ENCODE measurements at regions not wholly inside any gene's neighbourhood (a gene's known extent, or its start where the extent isn't known, plus 50 kb on each side); places are given as distances from the start of the nearest gene placed in this dataset.

DNA sequence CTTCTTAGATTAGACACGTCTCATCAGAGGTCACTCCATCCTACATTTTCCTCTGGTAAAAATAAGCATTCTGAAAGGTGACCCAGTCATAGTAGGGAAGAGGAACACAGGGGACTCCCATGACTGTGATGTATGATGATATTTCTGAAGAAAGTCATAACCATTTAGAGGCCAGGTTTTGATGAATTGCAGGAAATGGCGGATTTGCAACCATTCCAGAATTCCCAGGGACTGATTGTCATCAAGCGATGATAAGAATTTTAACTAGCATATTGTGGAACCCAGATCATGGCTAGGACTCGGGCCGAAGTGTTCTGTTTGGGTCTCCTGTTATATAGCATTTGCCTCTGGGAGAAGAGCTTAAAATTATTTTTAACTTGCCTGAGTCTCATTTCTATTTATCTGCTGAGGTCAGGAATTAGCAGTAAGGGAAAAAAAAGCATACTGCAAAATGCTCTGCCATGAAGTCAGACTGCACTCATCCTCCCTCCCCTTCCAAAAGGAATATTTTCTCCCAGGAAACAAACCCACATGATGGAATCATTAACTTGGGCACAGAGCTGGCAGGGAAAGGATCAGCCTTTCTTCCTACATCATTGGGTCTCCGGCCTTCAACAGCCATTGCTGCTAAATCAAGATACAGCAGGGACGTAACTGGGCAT, 286.7 kb downstream of the HLX start (continued):
- TF ChIP-seq, protein P1, sequence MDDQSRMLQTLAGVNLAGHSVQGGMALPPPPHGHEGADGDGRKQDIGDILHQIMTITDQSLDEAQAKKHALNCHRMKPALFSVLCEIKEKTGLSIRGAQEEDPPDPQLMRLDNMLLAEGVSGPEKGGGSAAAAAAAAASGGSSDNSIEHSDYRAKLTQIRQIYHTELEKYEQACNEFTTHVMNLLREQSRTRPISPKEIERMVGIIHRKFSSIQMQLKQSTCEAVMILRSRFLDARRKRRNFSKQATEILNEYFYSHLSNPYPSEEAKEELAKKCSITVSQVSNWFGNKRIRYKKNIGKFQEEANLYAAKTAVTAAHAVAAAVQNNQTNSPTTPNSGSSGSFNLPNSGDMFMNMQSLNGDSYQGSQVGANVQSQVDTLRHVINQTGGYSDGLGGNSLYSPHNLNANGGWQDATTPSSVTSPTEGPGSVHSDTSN (IDR thresholded peaks at IDR 0.05): peak; percentile 97
- TF ChIP-seq FOXM1 (IDR thresholded peaks at IDR 0.05; ENCODE audit: low read depth) (0 out of 2 replicates have a peak, but pooled peaks have one; percentile 27), RXRA (IDR thresholded peaks at IDR 0.05; ENCODE audit: borderline replicate concordance, low read depth) (peak; percentile 63; the same call in 1 of the 2 replicates), GABPA (IDR thresholded peaks at IDR 0.05; ENCODE audit: low read depth) (no peak), YY1 (IDR thresholded peaks at IDR 0.05; ENCODE audit: low read depth) (0 out of 2 replicates have a peak, but pooled peaks have one; percentile 28), TCF12 (IDR thresholded peaks at IDR 0.05) (peak; percentile 94), EZH2phosphoT487 (IDR thresholded peaks at IDR 0.05; ENCODE audit: borderline replicate concordance, low read depth) (no peak), TEAD4 (IDR thresholded peaks at IDR 0.05; ENCODE audit: borderline replicate concordance, insufficient read depth) (peak; percentile 68), POLR2AphosphoS5 (IDR thresholded peaks at IDR 0.05; ENCODE audit: low read depth, low read length) (peak; percentile 75; the same call in 1 of the 2 replicates), TAF1 (IDR thresholded peaks at IDR 0.05; ENCODE audit: borderline replicate concordance, low read depth, low read length) (no peak; the same call in 1 of the 2 replicates), MEF2A (IDR thresholded peaks at IDR 0.05; ENCODE audit: borderline replicate concordance, low read depth) (no peak), RCOR1 (IDR thresholded peaks at IDR 0.05; ENCODE audit: low read length) (peak; percentile 68), CHD2 (IDR thresholded peaks at IDR 0.05; ENCODE audit: low read length, partially characterized antibody) (no peak), SIN3A (IDR thresholded peaks at IDR 0.05; ENCODE audit: borderline replicate concordance, low read depth, low read length) (no peak), JUND (IDR thresholded peaks at IDR 0.05) (peak; percentile 64), FOSL2 (IDR thresholded peaks at IDR 0.05; ENCODE audit: borderline replicate concordance, low read depth) (no peak), GATA2 (CRISPR knock-in tag; IDR thresholded peaks at IDR 0.05) (peak; percentile 80), RAD21 (IDR thresholded peaks at IDR 0.05; ENCODE audit: low read length) (no peak), NRF1 (IDR thresholded peaks at IDR 0.05; ENCODE audit: low read depth, low read length) (no peak)
- TF ChIP-seq, protein P2, sequence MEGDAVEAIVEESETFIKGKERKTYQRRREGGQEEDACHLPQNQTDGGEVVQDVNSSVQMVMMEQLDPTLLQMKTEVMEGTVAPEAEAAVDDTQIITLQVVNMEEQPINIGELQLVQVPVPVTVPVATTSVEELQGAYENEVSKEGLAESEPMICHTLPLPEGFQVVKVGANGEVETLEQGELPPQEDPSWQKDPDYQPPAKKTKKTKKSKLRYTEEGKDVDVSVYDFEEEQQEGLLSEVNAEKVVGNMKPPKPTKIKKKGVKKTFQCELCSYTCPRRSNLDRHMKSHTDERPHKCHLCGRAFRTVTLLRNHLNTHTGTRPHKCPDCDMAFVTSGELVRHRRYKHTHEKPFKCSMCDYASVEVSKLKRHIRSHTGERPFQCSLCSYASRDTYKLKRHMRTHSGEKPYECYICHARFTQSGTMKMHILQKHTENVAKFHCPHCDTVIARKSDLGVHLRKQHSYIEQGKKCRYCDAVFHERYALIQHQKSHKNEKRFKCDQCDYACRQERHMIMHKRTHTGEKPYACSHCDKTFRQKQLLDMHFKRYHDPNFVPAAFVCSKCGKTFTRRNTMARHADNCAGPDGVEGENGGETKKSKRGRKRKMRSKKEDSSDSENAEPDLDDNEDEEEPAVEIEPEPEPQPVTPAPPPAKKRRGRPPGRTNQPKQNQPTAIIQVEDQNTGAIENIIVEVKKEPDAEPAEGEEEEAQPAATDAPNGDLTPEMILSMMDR (IDR thresholded peaks at IDR 0.05): no peak
- TF ChIP-seq, protein P3, sequence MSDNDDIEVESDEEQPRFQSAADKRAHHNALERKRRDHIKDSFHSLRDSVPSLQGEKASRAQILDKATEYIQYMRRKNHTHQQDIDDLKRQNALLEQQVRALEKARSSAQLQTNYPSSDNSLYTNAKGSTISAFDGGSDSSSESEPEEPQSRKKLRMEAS (IDR thresholded peaks at IDR 0.05; ENCODE audit: low read depth): no peak
- TF ChIP-seq, protein P4, sequence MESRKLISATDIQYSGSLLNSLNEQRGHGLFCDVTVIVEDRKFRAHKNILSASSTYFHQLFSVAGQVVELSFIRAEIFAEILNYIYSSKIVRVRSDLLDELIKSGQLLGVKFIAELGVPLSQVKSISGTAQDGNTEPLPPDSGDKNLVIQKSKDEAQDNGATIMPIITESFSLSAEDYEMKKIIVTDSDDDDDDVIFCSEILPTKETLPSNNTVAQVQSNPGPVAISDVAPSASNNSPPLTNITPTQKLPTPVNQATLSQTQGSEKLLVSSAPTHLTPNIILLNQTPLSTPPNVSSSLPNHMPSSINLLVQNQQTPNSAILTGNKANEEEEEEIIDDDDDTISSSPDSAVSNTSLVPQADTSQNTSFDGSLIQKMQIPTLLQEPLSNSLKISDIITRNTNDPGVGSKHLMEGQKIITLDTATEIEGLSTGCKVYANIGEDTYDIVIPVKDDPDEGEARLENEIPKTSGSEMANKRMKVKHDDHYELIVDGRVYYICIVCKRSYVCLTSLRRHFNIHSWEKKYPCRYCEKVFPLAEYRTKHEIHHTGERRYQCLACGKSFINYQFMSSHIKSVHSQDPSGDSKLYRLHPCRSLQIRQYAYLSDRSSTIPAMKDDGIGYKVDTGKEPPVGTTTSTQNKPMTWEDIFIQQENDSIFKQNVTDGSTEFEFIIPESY (IDR thresholded peaks at IDR 0.05; ENCODE audit: borderline replicate concordance, low read depth): no peak
- TF ChIP-seq, protein P5, sequence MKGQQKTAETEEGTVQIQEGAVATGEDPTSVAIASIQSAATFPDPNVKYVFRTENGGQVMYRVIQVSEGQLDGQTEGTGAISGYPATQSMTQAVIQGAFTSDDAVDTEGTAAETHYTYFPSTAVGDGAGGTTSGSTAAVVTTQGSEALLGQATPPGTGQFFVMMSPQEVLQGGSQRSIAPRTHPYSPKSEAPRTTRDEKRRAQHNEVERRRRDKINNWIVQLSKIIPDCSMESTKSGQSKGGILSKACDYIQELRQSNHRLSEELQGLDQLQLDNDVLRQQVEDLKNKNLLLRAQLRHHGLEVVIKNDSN (IDR thresholded peaks at IDR 0.05; ENCODE audit: borderline replicate concordance, low read depth): no peak
